ENCODE measurements at regions not wholly inside any gene's neighbourhood (a gene's known extent, or its start where the extent isn't known, plus 50 kb on each side); places are given as distances from the start of the nearest gene placed in this dataset.

DNA sequence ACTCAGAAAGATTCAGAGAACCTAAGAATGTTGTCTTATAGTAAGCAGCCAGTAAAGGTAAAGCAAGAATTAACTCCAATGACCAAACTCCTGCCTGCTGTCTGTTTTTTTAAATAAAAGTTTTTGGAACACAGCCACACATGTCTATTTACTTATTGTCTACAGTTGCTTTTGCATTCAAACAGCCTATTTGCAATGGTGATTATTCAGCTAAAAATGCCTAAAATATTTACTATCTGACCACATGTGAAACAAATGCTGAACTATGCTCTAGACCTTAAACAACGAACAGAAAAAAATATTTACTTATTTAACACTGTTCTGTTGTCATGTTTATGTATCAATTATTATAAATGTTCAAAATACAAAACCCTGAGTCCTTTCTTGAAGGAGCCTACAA is 1246.6 kb downstream of the FAM181B start:
- DNase-seq (no peak), ATAC-seq (no peak)
- intact Hi-C loops (cut with micrococcal nuclease), result no loop called here
- ChIA-PET POLR2A (no interaction called here), CTCF (interaction anchor here (0.6 kb wide), 1 partner anchor 153 kb away, joined by 3 read pairs; no protein-coding TSS in a partner anchor)
- H3K27ac Mint-ChIP-seq, result no peak overlapping the region
- TF ChIP-seq, protein P1, sequence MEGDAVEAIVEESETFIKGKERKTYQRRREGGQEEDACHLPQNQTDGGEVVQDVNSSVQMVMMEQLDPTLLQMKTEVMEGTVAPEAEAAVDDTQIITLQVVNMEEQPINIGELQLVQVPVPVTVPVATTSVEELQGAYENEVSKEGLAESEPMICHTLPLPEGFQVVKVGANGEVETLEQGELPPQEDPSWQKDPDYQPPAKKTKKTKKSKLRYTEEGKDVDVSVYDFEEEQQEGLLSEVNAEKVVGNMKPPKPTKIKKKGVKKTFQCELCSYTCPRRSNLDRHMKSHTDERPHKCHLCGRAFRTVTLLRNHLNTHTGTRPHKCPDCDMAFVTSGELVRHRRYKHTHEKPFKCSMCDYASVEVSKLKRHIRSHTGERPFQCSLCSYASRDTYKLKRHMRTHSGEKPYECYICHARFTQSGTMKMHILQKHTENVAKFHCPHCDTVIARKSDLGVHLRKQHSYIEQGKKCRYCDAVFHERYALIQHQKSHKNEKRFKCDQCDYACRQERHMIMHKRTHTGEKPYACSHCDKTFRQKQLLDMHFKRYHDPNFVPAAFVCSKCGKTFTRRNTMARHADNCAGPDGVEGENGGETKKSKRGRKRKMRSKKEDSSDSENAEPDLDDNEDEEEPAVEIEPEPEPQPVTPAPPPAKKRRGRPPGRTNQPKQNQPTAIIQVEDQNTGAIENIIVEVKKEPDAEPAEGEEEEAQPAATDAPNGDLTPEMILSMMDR (IDR thresholded peaks at IDR 0.05), result no peak
- no peaks in the 10 kb centered on the region for H3K27me3 Mint-ChIP-seq
- H3K36me3 Mint-ChIP-seq (ENCODE audit: low read depth), result no peaks in the 10 kb centered on the region
- H3K4me3 Mint-ChIP-seq, result no peak overlapping the region
- H3K4me1 Mint-ChIP-seq (ENCODE audit: low read depth), result no peaks in the 10 kb centered on the region
- no peaks in the 10 kb centered on the region for H3K9me3 Mint-ChIP-seq

DNA sequence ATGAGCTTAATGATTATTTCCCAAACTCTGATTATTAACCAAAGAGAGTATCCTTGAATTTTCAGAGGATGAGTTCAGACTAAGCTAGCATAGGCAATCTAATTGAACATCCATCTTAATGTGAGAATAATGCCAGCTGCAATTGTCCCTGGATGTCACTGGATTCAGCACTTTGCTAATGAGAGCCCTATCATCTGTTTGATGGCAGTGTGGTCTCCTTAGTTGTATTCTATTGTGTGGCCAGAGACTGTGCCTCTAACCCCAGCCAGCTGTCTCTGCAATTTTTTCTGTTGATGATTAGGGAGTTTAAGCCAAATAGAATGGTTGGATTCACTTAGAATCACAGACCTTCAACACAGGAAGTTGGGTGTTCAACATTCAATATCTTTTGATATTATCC is 1249.5 kb downstream of the FAM181B start:
- Mint-ChIP-seq H3K36me3 (ENCODE audit: low read depth) (no peaks in the 10 kb centered on the region), H3K27me3 (no peaks in the 10 kb centered on the region), H3K27ac (no peak overlapping the region), H3K4me1 (ENCODE audit: low read depth) (no peaks in the 10 kb centered on the region), H3K4me3 (no peak overlapping the region), H3K9me3 (no peaks in the 10 kb centered on the region)
- intact Hi-C loops (cut with micrococcal nuclease), result no loop called here
- DNase-seq (no peak), ATAC-seq (no peak)
- CTCF ChIA-PET, result no interaction called here
- POLR2A ChIA-PET, result no interaction called here
- TF ChIP-seq, protein P1 (IDR thresholded peaks at IDR 0.05), result no peak

DNA sequence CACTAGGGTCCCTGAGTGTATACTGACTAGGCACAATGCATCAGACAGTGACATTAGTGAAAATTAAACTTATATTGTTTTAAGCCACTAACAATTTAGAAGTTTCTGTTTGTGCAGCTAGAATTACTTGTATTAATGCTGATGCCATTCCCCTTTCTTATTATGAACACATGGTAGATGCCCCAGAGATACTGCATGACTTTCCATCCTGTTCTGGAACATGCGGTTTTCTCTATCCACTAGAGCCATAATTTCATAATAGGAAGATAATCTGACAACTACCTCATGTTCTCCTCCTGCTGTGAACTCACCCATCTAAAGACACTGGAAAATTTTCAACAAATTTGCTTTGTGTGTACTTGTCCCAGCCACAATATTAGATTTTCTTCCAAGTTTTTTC is 1256.4 kb downstream of the FAM181B start:
- no peak overlapping the region for H3K4me3 Mint-ChIP-seq
- TF ChIP-seq, protein P1 (IDR thresholded peaks at IDR 0.05), result no peak
- H3K27ac Mint-ChIP-seq, result no peak overlapping the region
- no peak for DNase-seq
- H3K36me3 Mint-ChIP-seq (ENCODE audit: low read depth), result no peaks in the 10 kb centered on the region
- intact Hi-C loops (cut with micrococcal nuclease), result no loop called here
- no peaks in the 10 kb centered on the region for H3K27me3 Mint-ChIP-seq
- no peaks in the 10 kb centered on the region for H3K4me1 Mint-ChIP-seq (ENCODE audit: low read depth)
- H3K9me3 Mint-ChIP-seq, result no peaks in the 10 kb centered on the region
- POLR2A ChIA-PET, result no interaction called here
- ATAC-seq, result no peak
- CTCF ChIA-PET, result no interaction called here

DNA sequence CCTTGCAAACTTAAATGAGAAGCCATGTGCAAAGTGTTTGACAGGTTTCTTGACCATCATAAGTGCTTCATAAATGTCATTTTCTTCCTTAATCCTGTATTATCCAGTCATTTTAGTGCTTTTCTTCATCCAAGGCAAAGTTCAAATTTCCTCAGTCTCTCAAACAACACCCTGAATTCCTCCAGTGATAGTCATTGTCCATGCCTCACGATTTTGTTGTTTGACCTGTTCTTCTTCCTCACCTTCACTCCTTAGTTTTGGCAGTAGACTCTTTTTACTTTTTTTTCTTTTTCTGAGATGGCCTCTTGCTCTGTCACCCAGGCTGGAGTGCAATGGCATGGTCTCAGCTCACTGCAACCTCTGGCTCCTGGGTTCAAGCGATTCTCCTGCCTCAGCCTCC is 1257.3 kb downstream of the FAM181B start:
- TF ChIP-seq, protein P1 (IDR thresholded peaks at IDR 0.05), result no peak
- Mint-ChIP-seq H3K27me3 (no peaks in the 10 kb centered on the region), H3K9me3 (no peaks in the 10 kb centered on the region), H3K4me1 (ENCODE audit: low read depth) (no peaks in the 10 kb centered on the region), H3K36me3 (ENCODE audit: low read depth) (no peaks in the 10 kb centered on the region), H3K27ac (no peak overlapping the region), H3K4me3 (no peak overlapping the region)
- DNase-seq (no peak), ATAC-seq (no peak)
- ChIA-PET POLR2A (no interaction called here), CTCF (no interaction called here)
- intact Hi-C loops (cut with micrococcal nuclease), result no loop called here

DNA sequence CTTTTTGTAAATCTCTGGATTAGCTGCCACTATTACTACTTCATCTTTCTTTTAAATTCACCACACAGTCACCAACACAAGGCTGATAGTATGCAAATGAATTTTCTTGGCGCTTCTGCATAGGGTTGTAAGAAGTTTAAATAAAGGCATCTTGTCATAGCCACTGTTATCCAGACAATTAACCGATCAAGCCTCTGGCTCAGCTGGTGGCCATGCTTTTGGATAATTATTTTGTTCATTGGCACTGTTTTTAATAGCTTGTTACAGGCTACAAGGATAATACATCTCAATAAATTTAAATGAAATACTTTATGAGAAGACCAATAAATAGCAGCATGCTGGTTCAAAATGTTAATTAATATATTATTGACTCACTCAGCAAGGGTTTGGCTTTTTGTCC is 1261.0 kb downstream of the FAM181B start:
- H3K36me3 Mint-ChIP-seq (ENCODE audit: low read depth), result no peaks in the 10 kb centered on the region
- H3K4me1 Mint-ChIP-seq (ENCODE audit: low read depth), result no peaks in the 10 kb centered on the region
- DNase-seq, result no peak
- ChIA-PET POLR2A (no interaction called here), CTCF (interaction anchor here (1.7 kb wide), 1 partner anchor 24 kb away, joined by 3 read pairs; no protein-coding TSS in a partner anchor)
- TF ChIP-seq, protein P1 (IDR thresholded peaks at IDR 0.05), result no peak
- H3K27ac Mint-ChIP-seq, result no peak overlapping the region
- ATAC-seq, result no peak
- intact Hi-C loops (cut with micrococcal nuclease), result no loop called here
- H3K27me3 Mint-ChIP-seq, result no peaks in the 10 kb centered on the region
- no peaks in the 10 kb centered on the region for H3K9me3 Mint-ChIP-seq
- no peak overlapping the region for H3K4me3 Mint-ChIP-seq
